ENCODE measurements at regions not wholly inside any gene's neighbourhood (a gene's known extent, or its start where the extent isn't known, plus 50 kb on each side); places are given as distances from the start of the nearest gene placed in this dataset.

DNA sequence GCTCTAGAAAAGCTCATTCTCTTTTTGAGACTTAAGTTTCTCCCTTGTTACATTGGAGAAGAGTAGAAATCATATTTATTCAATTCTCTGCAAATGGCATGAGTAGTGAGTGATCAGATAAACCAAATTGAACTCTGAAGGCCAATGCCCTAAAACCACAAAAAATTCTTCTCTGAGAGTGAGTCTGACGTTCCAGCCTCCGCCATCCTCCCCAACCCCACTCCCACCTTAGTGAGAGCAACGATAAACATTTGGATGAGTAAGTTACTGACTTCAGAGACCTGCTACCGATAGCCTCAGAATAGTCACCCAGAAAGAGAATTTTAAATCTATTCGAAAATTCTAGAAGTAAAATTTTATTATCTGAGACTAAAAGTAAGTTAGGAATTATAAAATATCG, 94.6 kb downstream of the TFAP2A start:
- H3K9me3 ChIP-seq (replicated peaks in 1 of 2; ENCODE audit: control insufficient read depth in 1 of 2, insufficient read depth in 1 of 2, low read length in 2 of 2), result peaks cover 7 to 12% of the 10 kb centered on the region in 2 donors
- no peaks in the 10 kb centered on the region for H3K36me3 ChIP-seq (replicated peaks in 1 of 2; ENCODE audit: control insufficient read depth in 1 of 2, insufficient read depth in 2 of 2, low read length in 2 of 2)
- H3K27ac ChIP-seq (ENCODE audit: low read depth in 1 of 2, low read length in 2 of 2), result no peak overlapping the region
- intact Hi-C loops (cut with micrococcal nuclease), result no loop called here
- no peak overlapping the region for H3K4me3 ChIP-seq (replicated peaks in 1 of 3; ENCODE audit: low read depth in 2 of 3, low read length in 3 of 3)
- peaks cover 4 to 12% (median 8%) of the 10 kb centered on the region in 7 donors for H3K9me3 Mint-ChIP-seq
- H3K4me1 Mint-ChIP-seq, result no peaks in the 10 kb centered on the region
- H3K27me3 Mint-ChIP-seq (ENCODE audit: low read depth in 3 of 3), result peaks cover 0 to 10% (median 6%) of the 10 kb centered on the region in 3 donors
- no peak overlapping the region for H3K9ac ChIP-seq (ENCODE audit: insufficient read depth, low read length, poor library complexity, severe bottlenecking)
- no peak overlapping the region for H2AFZ ChIP-seq (ENCODE audit: insufficient read depth, low read depth, low read length, poor library complexity, severe bottlenecking)
- no peak overlapping the region for H3K4me3 Mint-ChIP-seq
- no peaks in the 10 kb centered on the region for H3K36me3 Mint-ChIP-seq
- no peak overlapping the region for H3K4me2 ChIP-seq (replicated peaks; ENCODE audit: extremely low read depth, low read length, poor library complexity, severe bottlenecking)
- TF ChIP-seq, protein P1, sequence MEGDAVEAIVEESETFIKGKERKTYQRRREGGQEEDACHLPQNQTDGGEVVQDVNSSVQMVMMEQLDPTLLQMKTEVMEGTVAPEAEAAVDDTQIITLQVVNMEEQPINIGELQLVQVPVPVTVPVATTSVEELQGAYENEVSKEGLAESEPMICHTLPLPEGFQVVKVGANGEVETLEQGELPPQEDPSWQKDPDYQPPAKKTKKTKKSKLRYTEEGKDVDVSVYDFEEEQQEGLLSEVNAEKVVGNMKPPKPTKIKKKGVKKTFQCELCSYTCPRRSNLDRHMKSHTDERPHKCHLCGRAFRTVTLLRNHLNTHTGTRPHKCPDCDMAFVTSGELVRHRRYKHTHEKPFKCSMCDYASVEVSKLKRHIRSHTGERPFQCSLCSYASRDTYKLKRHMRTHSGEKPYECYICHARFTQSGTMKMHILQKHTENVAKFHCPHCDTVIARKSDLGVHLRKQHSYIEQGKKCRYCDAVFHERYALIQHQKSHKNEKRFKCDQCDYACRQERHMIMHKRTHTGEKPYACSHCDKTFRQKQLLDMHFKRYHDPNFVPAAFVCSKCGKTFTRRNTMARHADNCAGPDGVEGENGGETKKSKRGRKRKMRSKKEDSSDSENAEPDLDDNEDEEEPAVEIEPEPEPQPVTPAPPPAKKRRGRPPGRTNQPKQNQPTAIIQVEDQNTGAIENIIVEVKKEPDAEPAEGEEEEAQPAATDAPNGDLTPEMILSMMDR (IDR thresholded peaks at IDR 0.05), result no peak
- WGBS (ENCODE audit: insufficient coverage), result no CpG with 5 or more reads among the region's 6 CpGs
- H3K27me3 ChIP-seq (ENCODE audit: control insufficient read depth in 2 of 2, insufficient read depth in 2 of 2, low read length in 2 of 2), result no peaks in the 10 kb centered on the region
- no peak for DNase-seq
- H4K20me1 ChIP-seq (ENCODE audit: insufficient read depth, low read length), result no peaks in the 10 kb centered on the region
- no peaks in the 10 kb centered on the region for H3K4me1 ChIP-seq (ENCODE audit: control insufficient read depth in 1 of 2, insufficient read depth in 2 of 2, low read length in 2 of 2)
- H3K79me2 ChIP-seq (ENCODE audit: insufficient read depth, low read length), result no peaks in the 10 kb centered on the region
- no peak overlapping the region for H3K27ac Mint-ChIP-seq

DNA sequence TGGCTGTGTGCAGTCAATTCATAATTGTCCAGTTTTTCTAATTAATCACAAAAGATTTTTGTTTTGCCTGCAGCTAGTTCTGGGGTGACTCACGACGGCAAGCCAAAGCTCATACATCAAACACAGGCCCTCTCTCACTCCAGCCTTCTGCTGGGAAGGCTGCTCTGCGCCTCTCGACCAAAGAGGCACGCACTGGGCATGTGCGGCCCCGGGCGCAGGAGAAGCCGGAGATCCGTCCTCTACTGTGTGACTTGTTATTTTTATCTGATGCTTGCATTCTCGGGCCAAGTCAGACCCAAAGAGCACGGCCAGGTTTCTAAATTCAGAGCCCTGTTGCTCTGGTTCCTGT, 98.5 kb downstream of the TFAP2A start:
- Histone ChIP-seq H3K27me3 (ENCODE audit: control insufficient read depth in 2 of 2, insufficient read depth in 2 of 2, low read length in 2 of 2) (no peaks in the 10 kb centered on the region), H3K4me2 (replicated peaks; ENCODE audit: extremely low read depth, low read length, poor library complexity, severe bottlenecking) (no peak overlapping the region), H4K20me1 (ENCODE audit: insufficient read depth, low read length) (no peaks in the 10 kb centered on the region), H3K9me3 (replicated peaks in 1 of 2; ENCODE audit: control insufficient read depth in 1 of 2, insufficient read depth in 1 of 2, low read length in 2 of 2) (peaks cover 7 to 12% of the 10 kb centered on the region in 2 donors), H3K4me1 (ENCODE audit: control insufficient read depth in 1 of 2, insufficient read depth in 2 of 2, low read length in 2 of 2) (no peaks in the 10 kb centered on the region), H3K79me2 (ENCODE audit: insufficient read depth, low read length) (no peaks in the 10 kb centered on the region), H3K27ac (ENCODE audit: low read depth in 1 of 2, low read length in 2 of 2) (no peak overlapping the region), H3K9ac (ENCODE audit: insufficient read depth, low read length, poor library complexity, severe bottlenecking) (no peak overlapping the region), H3K36me3 (replicated peaks in 1 of 2; ENCODE audit: control insufficient read depth in 1 of 2, insufficient read depth in 2 of 2, low read length in 2 of 2) (no peaks in the 10 kb centered on the region), H3K4me3 (replicated peaks in 1 of 3; ENCODE audit: low read depth in 2 of 3, low read length in 3 of 3) (no peak overlapping the region), H2AFZ (ENCODE audit: insufficient read depth, low read depth, low read length, poor library complexity, severe bottlenecking) (no peak overlapping the region)
- TF ChIP-seq, protein P1 (IDR thresholded peaks at IDR 0.05), result no peak
- H3K27me3 Mint-ChIP-seq (ENCODE audit: low read depth in 3 of 3), result peaks cover 0 to 14% (median 5%) of the 10 kb centered on the region in 3 donors
- WGBS (ENCODE audit: insufficient coverage), result 89% methylated on average over 11 of the region's 12 CpGs
- peaks cover 4 to 12% (median 9%) of the 10 kb centered on the region in 7 donors for H3K9me3 Mint-ChIP-seq
- H3K4me3 Mint-ChIP-seq, result no peak overlapping the region
- no peaks in the 10 kb centered on the region for H3K36me3 Mint-ChIP-seq
- intact Hi-C loops (cut with micrococcal nuclease), result no loop called here
- H3K27ac Mint-ChIP-seq, result no peak overlapping the region
- H3K4me1 Mint-ChIP-seq, result no peaks in the 10 kb centered on the region
- no peak for DNase-seq
